Ramos (cell line): ENCODE measurements at regions not wholly inside any gene's neighbourhood (a gene's known extent, or its start where the extent isn't known, plus 50 kb on each side); places are given as distances from the start of the nearest gene placed in this dataset.

ENCODE experiments used
- in situ Hi-C: fragments of 300-500 bp; cut with MboI; formaldehyde crosslinking; loops from one replicate; pipeline ENCODE4 v1.14.3; 2022; ENCODE audit warnings: low sequenced_read_pairs; ENCODE audit not compliant: unreplicated experiment

GRCh38 chr2:71901466-71901865 lies 246.2 kb downstream of the CYP26B1 start:
- in situ Hi-C loops: no loop called here

DNA sequence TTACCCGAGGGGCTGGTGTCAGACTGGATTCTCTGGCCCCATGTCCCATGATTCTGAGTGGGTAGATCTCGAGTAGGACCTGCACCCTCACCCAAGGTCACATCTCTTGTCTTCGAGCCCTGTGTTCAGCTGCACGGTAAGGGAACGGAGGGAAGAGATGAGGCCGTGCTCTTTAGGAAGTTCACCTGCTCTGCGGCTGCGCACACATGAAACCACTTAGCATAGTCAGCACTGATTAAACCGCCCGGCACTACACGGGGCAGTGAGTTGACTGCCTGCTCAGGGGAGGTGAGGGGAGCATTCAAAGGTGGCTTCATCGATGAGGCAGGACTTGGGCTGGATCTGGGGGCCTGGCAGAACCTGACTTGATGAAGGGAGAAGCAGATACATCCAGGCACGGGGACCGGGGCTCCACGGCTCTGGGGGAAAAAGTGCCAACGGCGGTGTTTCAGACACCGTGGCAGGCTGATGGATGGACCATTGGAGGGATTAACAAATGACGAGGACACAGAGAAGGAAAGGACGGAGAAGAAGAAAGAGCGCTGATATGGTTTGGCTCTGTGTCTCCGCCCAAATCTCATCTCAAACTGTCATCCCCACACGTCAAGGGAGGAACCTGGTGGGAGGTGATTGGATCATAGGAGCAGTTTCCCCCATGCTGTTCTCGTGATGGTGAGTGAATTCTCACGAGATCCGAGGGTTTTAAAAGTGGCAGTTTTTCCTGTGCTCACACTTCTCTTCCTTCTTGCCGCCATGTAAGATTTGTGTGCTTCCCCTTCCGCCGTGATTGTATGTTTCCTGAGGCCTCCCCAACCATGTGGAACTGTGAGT lies 248.6 kb downstream of the CYP26B1 start:
- in situ Hi-C loops: no loop called here

DNA sequence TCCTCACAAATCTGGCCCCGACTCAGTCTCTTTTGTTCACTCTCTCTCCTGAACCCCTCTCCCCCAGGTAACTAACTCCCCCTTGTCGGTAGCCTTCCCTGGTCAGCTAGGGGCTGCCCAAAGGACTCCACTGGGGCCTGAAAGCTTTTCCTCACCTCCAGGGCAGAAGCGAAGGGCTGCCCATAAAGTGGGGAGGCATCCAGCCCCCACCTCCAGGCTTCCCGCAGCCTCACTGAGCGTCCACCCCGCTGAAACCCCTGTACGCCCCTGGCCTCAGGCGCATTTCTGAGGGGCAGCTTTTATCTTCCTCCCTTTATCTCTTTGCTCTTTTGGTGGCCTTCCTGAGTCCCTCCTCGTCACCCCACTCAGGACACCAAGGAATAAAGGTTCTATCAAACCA lies 249.3 kb downstream of the CYP26B1 start:
- in situ Hi-C loops: no loop called here

GRCh38 chr2:71897836-71898235 lies 249.8 kb downstream of the CYP26B1 start:
- in situ Hi-C loops: no loop called here

DNA sequence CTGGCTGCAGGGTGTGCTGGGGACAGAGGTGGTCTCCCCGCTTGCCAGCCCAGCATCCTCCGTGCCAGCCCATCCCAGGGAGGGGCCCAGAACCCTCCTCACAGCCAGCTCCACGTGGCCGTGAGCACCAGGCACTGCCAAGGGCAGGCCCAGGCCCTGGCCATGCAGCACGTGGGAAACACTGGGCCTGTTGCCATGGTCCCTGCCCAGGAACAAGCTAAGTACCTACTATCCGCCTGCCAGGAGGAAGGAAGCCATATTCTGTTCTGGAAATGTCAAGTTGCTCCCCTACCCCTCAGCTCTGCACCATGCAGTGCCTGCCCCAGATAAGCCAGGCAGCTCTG lies 250.6 kb downstream of the CYP26B1 start:
- in situ Hi-C loops: no loop called here

DNA sequence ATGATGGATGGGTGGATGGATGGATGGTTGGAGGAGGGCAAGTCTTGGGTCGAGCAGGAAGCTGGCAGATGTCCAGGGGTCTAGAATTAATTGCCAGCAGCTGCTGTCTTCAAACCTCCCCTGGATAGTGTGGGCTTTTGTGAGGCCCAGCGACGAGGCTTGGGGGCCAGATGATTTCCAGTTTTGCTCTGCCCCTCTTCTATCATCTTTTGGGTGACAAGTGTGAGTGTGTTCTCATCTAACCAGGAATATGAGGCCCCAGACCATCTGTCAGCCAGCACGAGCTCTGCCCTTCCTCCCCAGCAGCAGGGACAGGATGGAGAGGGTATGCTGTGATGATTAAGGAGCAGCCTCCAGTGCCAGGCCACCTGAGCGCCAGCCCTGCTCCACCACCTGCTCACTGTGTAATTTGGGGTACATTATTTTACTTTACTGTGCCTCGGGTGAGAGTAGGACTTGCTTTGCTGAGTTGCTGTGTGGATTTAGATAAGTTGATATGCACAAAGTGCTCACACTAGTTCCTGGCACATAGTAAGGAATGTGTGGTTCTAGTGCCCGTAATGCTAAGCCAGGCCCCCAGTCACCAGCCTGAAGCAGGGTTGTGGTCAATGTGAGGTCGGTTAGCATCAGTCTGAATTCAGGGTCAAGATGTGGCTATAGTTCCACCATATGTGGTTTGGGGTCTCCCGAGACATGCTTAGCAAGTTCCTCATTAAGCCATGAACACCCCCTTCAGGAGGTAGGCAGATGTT lies 251.1 kb downstream of the CYP26B1 start:
- in situ Hi-C loops: no loop called here

DNA sequence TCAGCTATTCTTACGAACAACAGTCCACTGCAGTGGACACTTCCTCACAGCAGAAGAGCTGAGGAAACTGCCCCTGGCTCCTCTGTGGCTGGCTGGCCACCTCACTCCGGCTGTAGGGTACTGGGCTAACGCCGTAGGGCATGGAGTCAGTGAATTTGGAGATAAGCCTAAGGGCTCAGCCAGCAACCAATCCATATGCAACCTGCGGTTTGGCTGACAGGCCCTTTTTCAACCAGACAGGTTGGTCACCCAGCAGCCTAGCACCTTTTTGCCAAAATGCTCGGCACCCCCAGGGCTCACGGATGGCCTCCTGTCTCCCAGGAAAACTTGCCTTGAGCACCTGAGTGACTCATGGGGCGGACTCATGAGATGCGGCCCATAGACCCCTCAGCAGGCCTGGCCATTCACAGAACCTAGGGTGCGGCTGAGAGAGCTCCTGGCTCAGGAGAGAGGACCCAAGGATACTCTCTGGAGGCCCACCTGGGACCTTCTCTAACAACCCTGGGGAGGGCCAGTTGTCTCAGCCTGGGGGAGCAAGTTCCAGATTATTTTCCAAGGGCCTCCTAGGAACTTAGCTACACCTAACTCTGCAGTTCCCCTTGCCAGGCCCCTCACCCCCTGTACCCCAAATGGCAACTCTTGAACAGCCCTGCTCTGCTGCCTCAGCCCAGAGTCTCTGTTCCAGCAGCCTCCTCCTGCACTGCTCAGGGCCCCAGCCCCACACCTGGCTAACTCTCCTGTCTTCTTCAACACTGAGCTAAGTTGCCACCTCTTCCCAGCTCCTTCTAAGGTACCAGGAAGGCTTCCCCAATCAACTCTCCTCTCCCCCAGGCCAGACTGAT lies 252.1 kb downstream of the CYP26B1 start:
- in situ Hi-C loops: no loop called here

DNA sequence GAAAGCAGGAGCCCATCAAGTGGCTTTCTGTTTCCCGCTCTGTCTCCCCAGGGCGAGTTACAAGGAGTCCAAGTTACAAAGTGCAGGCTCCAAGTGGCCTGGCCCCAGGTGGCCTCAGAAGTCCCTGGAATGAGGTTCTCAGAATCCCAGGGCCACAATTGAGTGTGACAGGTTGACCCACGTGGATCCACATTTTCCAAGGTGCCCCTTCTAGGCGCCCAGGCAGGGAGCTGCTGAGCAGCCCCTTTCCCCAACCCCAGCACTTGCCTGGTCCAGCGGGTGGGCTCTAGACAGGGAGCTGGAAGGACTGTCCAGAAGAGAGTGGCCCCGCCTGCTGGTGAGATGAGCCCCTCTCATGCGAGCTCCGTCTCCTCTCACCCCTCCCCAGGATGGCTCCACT lies 253.4 kb downstream of the CYP26B1 start:
- in situ Hi-C loops: no loop called here

GRCh38 chr2:71893646-71894045 lies 254.0 kb downstream of the CYP26B1 start:
- in situ Hi-C loops: no loop called here

DNA sequence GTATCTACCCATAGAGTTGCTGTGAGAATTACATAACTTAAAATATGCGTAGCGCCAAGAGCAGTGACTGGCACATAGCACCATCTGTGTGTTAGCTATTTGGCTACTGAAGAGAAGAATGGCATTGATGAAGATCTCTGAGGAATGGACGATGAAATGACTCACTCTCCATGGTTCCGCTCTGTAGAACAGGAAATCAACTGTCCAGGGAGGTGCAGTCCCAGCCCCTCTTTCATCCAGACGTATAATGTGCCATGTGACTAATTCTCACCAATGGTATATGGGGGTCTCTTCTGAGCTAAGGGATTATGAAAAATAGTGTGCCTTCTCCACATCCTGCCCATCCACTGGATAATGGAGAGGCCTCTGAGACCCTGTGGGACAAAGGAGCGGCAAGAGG lies 254.8 kb downstream of the CYP26B1 start:
- in situ Hi-C loops: no loop called here

- in situ Hi-C loops: no loop called here
Measured at GRCh38 chr2:71892423-71892730, 255.3 kb downstream of the CYP26B1 start.

- in situ Hi-C loops: no loop called here
Measured at GRCh38 chr2:71891719-71892422, 255.8 kb downstream of the CYP26B1 start.

- in situ Hi-C loops: no loop called here
Measured at GRCh38 chr2:71891155-71891554, 256.5 kb downstream of the CYP26B1 start.

DNA sequence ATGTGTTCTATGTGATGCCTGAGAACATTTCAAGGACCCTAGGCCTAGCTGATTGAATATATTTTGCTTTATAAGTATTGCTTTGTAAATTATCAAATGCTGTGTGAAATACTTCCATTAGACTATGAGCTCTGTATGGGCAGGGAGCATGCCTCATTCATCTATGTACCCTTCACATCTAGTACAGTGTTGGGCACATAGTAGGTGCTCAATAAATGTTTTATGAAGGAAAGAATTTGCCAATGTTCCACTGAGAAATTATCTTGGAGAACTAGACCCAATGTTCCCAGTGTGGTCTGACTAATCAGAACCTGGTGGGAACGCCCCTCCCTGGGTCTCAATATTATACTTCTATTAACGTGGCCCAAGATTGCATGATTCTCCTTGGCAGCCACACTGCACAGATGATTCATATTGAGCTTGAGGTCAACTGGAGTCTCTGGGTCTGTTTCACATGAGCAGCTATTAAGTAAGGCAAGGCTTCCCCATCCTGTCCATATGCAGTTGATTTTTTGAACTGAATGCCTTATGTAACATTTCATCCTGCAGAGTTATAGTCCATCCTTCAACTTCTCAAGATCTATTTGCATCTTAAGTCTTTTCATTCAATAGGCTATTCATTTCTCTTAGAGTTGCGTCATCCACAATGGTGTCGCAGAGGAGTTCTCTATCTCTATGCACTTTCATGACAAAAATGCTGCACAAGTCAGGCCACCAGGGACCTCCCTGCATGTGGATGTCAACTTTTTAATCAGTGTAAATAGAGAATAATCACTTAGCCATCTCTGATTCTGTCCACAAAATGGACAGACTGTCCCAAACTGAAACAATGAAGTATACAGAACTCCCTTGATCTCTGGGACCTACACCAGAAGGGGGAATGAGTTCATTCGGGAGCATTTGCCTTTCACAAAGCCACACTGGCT lies 257.6 kb downstream of the CYP26B1 start:
- in situ Hi-C loops: no loop called here

GRCh38 chr2:71888751-71889445 lies 258.8 kb downstream of the CYP26B1 start:
- in situ Hi-C loops: no loop called here

GRCh38 chr2:71887196-71887595 lies 260.5 kb downstream of the CYP26B1 start:
- in situ Hi-C loops: no loop called here

DNA sequence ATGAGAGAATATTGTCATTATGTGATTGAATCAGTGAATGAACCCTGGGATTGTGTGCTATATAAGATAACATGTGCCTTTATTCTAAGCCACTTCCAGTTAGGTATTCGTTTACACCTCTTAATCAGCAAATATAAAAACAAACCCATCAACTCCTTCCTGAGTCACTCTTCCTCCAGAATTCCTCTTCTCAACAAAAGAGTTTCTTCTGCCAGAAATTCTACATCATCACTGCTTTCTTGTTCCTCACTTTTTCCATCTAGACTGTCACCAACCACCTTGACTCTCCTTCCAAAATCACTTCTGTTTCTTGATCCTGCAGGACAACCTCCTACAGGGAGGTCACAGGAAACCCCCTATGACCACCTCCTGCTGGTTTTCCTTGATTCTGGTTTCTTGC lies 261.4 kb downstream of the CYP26B1 start:
- in situ Hi-C loops: no loop called here

DNA sequence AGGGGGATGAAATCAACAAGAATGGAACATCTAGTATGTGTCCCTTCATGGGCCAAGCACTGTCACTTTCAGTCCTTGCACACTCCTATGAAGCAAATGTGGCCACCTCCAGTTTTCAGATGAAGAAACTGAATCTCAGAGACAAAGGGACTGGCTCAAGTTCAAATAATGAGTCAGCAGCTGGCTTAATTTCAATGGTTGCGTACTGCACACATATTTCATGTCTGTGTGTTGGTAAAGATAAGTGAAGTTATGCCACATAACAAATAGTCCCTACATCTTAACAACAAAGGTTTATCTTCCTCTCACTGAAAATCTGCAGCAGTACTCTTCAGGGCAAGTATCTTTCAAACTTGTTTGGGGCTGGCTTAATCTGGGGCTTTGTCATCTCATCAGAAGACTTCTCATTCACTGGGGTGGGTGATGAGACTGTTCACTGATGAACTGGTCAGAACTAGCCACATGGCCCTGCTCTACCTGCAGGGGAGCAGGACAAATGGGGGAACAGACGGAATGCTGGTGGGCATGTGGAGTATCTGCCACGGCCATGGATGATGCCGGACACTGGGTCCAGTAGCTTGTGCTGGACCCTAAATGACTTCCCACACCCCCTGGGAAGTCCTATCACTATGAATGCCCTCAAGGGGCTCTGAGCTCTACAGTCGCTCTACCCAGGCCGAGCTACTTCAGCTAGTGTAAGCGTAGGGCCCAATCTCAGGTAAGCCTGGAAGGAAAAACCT lies 263.2 kb downstream of the CYP26B1 start:
- in situ Hi-C loops: no loop called here
